UCSD-AML1 (cell line): ENCODE measurements at regions not wholly inside any gene's neighbourhood (a gene's known extent, or its start where the extent isn't known, plus 50 kb on each side); places are given as distances from the start of the nearest gene placed in this dataset.
A peak's percentile ranks its signal among the peaks of the same experiment; 100 is the strongest.

Experiments
- DNase-seq: peaks from one replicate; lab custom pipeline; 2025; ENCODE audit not compliant: unreplicated experiment; lab: John Stamatoyannopoulos, UW

GRCh38 chrX:20637351-20637750, 370.6 kb upstream of the RPS6KA3 start:
- no peak for DNase-seq

- no peak for DNase-seq
Measured at GRCh38 chrX:20633451-20633850, 366.7 kb upstream of the RPS6KA3 start.

GRCh38 chrX:20623448-20623847, 356.7 kb upstream of the RPS6KA3 start:
- DNase-seq: no peak

GRCh38 chrX:20620306-20620705, 353.6 kb upstream of the RPS6KA3 start:
- DNase-seq: no peak

- no peak for DNase-seq
Measured at GRCh38 chrX:20609916-20610415, 343.3 kb upstream of the RPS6KA3 start.

- no peak for DNase-seq
Measured at GRCh38 chrX:20606831-20607230, 340.1 kb upstream of the RPS6KA3 start.

- DNase-seq: no peak
Measured at GRCh38 chrX:20596856-20597255, 330.1 kb upstream of the RPS6KA3 start.

GRCh38 chrX:20595928-20596575, 329.3 kb upstream of the RPS6KA3 start:
- DNase-seq: no peak

GRCh38 chrX:20594985-20595384, 328.3 kb upstream of the RPS6KA3 start:
- DNase-seq: no peak

- DNase-seq: no peak
Measured at GRCh38 chrX:20593836-20594235, 327.1 kb upstream of the RPS6KA3 start.

GRCh38 chrX:20593402-20593801, 326.7 kb upstream of the RPS6KA3 start:
- no peak for DNase-seq

- no peak for DNase-seq
Measured at GRCh38 chrX:20591246-20591645, 324.5 kb upstream of the RPS6KA3 start.

GRCh38 chrX:20585782-20586181, 319.1 kb upstream of the RPS6KA3 start:
- DNase-seq: no peak

- no peak for DNase-seq
Measured at GRCh38 chrX:20571611-20572010, 304.9 kb upstream of the RPS6KA3 start.

- DNase-seq: no peak
Measured at GRCh38 chrX:20567108-20567507, 300.4 kb upstream of the RPS6KA3 start.

- no peak for DNase-seq
Measured at GRCh38 chrX:20547611-20548051, 280.9 kb upstream of the RPS6KA3 start.

- no peak for DNase-seq
Measured at GRCh38 chrX:20545538-20545937, 278.8 kb upstream of the RPS6KA3 start.

- no peak for DNase-seq
Measured at GRCh38 chrX:20542072-20542471, 275.4 kb upstream of the RPS6KA3 start.

GRCh38 chrX:20538974-20539373, 272.3 kb upstream of the RPS6KA3 start:
- DNase-seq: no peak

- no peak for DNase-seq
Measured at GRCh38 chrX:20531667-20532066, 265.0 kb upstream of the RPS6KA3 start.

GRCh38 chrX:20530406-20530921, 263.8 kb upstream of the RPS6KA3 start:
- DNase-seq: peak; percentile 13

- DNase-seq: no peak
Measured at GRCh38 chrX:20529711-20530110, 263.0 kb upstream of the RPS6KA3 start.

GRCh38 chrX:20529301-20529700, 262.6 kb upstream of the RPS6KA3 start:
- no peak for DNase-seq
